Astrocyte (in vitro differentiated cells and primary cell): ENCODE measurements at regions not wholly inside any gene's neighbourhood (a gene's known extent, or its start where the extent isn't known, plus 50 kb on each side); places are given as distances from the start of the nearest gene placed in this dataset.

ENCODE experiments used
- EZH2 ChIP-seq: IDR thresholded peaks from 2 replicates; pipeline ENCODE4 v1.6.1; 2012; ENCODE audit warnings: mild to moderate bottlenecking, low read length, inconsistent platforms; ENCODE audit not compliant: insufficient read depth
- TF ChIP-seq, protein P1 (sequence below): IDR thresholded peaks from 2 replicates; pipeline ENCODE4 v1.5.1; 2011; ENCODE audit warnings: low read depth, mild to moderate bottlenecking, inconsistent platforms, low read length, moderate library complexity; ENCODE audit not compliant: insufficient read depth

DNA sequence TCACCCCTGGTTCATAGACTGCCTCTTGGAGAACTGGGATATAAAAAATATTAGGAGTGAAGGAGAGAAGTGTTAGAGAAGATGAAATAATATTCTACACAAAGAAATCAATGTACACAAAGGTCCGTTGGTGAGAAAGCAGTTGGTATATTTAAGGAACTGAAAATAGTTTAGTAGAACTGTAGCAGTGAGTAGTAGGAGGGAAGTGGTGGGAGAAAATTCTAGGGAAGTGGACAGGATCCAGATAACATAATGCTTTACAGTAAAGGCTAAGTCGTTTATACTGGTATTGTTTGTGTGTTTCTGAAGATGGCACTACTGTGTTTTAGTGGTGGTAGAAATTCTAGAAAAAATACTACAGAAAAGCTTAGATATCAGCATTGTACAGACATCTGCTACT is 120.8 kb upstream of the CHORDC1 start:
- TF ChIP-seq, protein P1, sequence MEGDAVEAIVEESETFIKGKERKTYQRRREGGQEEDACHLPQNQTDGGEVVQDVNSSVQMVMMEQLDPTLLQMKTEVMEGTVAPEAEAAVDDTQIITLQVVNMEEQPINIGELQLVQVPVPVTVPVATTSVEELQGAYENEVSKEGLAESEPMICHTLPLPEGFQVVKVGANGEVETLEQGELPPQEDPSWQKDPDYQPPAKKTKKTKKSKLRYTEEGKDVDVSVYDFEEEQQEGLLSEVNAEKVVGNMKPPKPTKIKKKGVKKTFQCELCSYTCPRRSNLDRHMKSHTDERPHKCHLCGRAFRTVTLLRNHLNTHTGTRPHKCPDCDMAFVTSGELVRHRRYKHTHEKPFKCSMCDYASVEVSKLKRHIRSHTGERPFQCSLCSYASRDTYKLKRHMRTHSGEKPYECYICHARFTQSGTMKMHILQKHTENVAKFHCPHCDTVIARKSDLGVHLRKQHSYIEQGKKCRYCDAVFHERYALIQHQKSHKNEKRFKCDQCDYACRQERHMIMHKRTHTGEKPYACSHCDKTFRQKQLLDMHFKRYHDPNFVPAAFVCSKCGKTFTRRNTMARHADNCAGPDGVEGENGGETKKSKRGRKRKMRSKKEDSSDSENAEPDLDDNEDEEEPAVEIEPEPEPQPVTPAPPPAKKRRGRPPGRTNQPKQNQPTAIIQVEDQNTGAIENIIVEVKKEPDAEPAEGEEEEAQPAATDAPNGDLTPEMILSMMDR: no peak
- no peak for TF ChIP-seq EZH2
